Esophagus squamous epithelium (tissue), 4 donors: ENCODE measurements at regions not wholly inside any gene's neighbourhood (a gene's known extent, or its start where the extent isn't known, plus 50 kb on each side); places are given as distances from the start of the nearest gene placed in this dataset.

ENCODE experiments used
- POLR2A ChIP-seq, 4 donors: fragments of 450-650 bp; IDR thresholded peaks; one replicate each; pipeline ENCODE4 v1.6.1; 2017; ENCODE audit warnings: antibody characterized with exemption in 4 of 4, mild to moderate bottlenecking in 4 of 4, moderate library complexity in 3 of 4
- TF ChIP-seq, protein P1 (sequence below), 6 experiments: fragments of 450-650 bp in 4 of 6; fragments of 200-600 bp in 2 of 6; sonication (generic) in 2 of 6; IDR thresholded peaks; one replicate each; pipeline ENCODE4 v1.5.1; 2016 to 2019; ENCODE audit warnings: antibody characterized with exemption in 6 of 6, mild to moderate bottlenecking in 4 of 6, moderate library complexity in 4 of 6

DNA sequence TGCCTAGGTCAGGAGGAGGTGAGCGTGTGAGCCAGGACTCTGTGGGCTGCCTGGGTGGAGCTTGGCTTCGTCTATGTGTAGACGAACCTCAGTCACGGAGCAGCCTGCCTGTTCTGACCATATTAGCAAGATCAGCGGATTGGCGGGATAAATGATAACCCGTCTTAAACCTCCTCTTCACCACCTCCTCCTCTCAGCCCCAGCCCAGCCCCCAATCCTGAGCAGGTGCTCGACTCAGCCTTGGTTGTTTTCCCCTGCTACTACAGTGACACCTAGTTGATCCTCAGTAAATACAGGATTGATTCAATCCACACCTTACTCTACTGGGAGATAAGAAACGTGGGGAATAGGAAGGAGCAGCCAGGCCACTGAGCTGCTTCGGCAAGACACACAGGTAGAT is 286.1 kb downstream of the IRX2 start:
- TF ChIP-seq POLR2A (IDR thresholded peaks at IDR 0.05) = no peak
- TF ChIP-seq, protein P1, sequence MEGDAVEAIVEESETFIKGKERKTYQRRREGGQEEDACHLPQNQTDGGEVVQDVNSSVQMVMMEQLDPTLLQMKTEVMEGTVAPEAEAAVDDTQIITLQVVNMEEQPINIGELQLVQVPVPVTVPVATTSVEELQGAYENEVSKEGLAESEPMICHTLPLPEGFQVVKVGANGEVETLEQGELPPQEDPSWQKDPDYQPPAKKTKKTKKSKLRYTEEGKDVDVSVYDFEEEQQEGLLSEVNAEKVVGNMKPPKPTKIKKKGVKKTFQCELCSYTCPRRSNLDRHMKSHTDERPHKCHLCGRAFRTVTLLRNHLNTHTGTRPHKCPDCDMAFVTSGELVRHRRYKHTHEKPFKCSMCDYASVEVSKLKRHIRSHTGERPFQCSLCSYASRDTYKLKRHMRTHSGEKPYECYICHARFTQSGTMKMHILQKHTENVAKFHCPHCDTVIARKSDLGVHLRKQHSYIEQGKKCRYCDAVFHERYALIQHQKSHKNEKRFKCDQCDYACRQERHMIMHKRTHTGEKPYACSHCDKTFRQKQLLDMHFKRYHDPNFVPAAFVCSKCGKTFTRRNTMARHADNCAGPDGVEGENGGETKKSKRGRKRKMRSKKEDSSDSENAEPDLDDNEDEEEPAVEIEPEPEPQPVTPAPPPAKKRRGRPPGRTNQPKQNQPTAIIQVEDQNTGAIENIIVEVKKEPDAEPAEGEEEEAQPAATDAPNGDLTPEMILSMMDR (IDR thresholded peaks at IDR 0.05) = no peak
